GM23338 (cell line): ENCODE measurements at regions not wholly inside any gene's neighbourhood (a gene's known extent, or its start where the extent isn't known, plus 50 kb on each side); places are given as distances from the start of the nearest gene placed in this dataset.

Experiments used
- ATAC-seq: fragments of 200-7000 bp; cut with Tn5 transposase; 3 replicates; pipeline ENCODE4 v1.9.1; 2020
- DNase-seq: peaks from one replicate; pipeline ENCODE4 v3.0.0-alpha.2; 2015; ENCODE audit warnings: low spot score
- H2AFZ ChIP-seq: fragments of 200-600 bp; sonication (generic); 2 replicates; pipeline ENCODE4 v1.8.0; 2016; ENCODE audit warnings: antibody characterized with exemption, mild to moderate bottlenecking, moderate library complexity
- H3F3A ChIP-seq: fragments of 200-600 bp; sonication (generic); replicated peaks from 2 replicates; pipeline ENCODE4 v1.8.0; 2017; ENCODE audit warnings: antibody characterized with exemption, mixed run types, low read depth
- H3K27ac ChIP-seq: fragments of 200-600 bp; sonication (generic); 2 replicates; pipeline ENCODE4 v1.6.1; 2016; ENCODE audit warnings: low read depth
- H3K27me3 ChIP-seq: fragments of 200-600 bp; sonication (generic); 2 replicates; pipeline ENCODE4 v1.8.0; 2016; ENCODE audit warnings: mild to moderate bottlenecking, mixed run types, moderate library complexity; ENCODE audit not compliant: insufficient read depth
- H3K36me3 ChIP-seq: fragments of 200-600 bp; sonication (generic); 2 replicates; pipeline ENCODE4 v1.8.0; 2016; ENCODE audit warnings: mild to moderate bottlenecking; ENCODE audit not compliant: insufficient read depth
- H3K4me1 ChIP-seq: fragments of 200-600 bp; sonication (generic); 2 replicates; pipeline ENCODE4 v1.8.0; 2016; ENCODE audit warnings: mild to moderate bottlenecking, moderate library complexity; ENCODE audit not compliant: insufficient read depth
- H3K4me2 ChIP-seq: fragments of 200-600 bp; sonication (generic); 2 replicates; pipeline ENCODE4 v1.7.1; 2017; ENCODE audit warnings: mixed run types
- H3K4me3 ChIP-seq: fragments of 200-600 bp; sonication (generic); 2 replicates; pipeline ENCODE4 v1.6.1; 2016; ENCODE audit warnings: mixed run types
- H3K79me2 ChIP-seq: fragments of 200-600 bp; sonication (generic); replicated peaks from 2 replicates; pipeline ENCODE4 v1.8.0; 2017; ENCODE audit warnings: mild to moderate bottlenecking; ENCODE audit not compliant: insufficient read depth
- H3K9me2 ChIP-seq: fragments of 200-600 bp; sonication (generic); 2 replicates; pipeline ENCODE4 v1.8.0; 2017; ENCODE audit not compliant: insufficient read depth
- H4K20me1 ChIP-seq: fragments of 200-600 bp; sonication (generic); replicated peaks from 2 replicates; pipeline ENCODE4 v1.8.0; 2017; ENCODE audit warnings: mild to moderate bottlenecking; ENCODE audit not compliant: insufficient read depth
- H3K27ac Mint-ChIP-seq: 2 replicates; pipeline ENCODE4 v1.8.0; 2020; ENCODE audit warnings: inconsistent platforms, mild to moderate bottlenecking, moderate library complexity, mixed read lengths
- H3K27me3 Mint-ChIP-seq: 3 replicates; pipeline ENCODE4 v1.8.0; 2022; ENCODE audit warnings: low read depth, mild to moderate bottlenecking, moderate library complexity, mixed read lengths, inconsistent platforms; ENCODE audit not compliant: insufficient read depth, poor library complexity
- H3K36me3 Mint-ChIP-seq: 3 replicates; pipeline ENCODE4 v1.8.0; 2021; ENCODE audit warnings: low read depth, mild to moderate bottlenecking, inconsistent platforms, moderate library complexity, mixed read lengths
- H3K4me1 Mint-ChIP-seq: 3 replicates; pipeline ENCODE4 v1.8.0; 2020; ENCODE audit warnings: mild to moderate bottlenecking, inconsistent platforms, mixed read lengths
- H3K4me3 Mint-ChIP-seq: 3 replicates; pipeline ENCODE4 v1.8.0; 2021; ENCODE audit warnings: moderate library complexity, mild to moderate bottlenecking, inconsistent platforms, mixed read lengths
- H3K9me3 Mint-ChIP-seq: 3 replicates; pipeline ENCODE4 v1.8.0; 2020; ENCODE audit warnings: moderate library complexity, mild to moderate bottlenecking, inconsistent platforms, mixed read lengths
- CREB1 ChIP-seq: fragments of 250-450 bp; sonication (Bioruptor Pico); IDR thresholded peaks from 2 replicates; pipeline ENCODE4 v1.5.0; 2020; ENCODE audit warnings: low read depth, mild to moderate bottlenecking, moderate library complexity
- EZH2 ChIP-seq: fragments of 200-600 bp; sonication (generic); IDR thresholded peaks from one replicate; pipeline ENCODE4 v1.8.0; 2017; ENCODE audit warnings: antibody characterized with exemption, mild to moderate bottlenecking, low read depth; ENCODE audit not compliant: unreplicated experiment
- EZH2phosphoT487 ChIP-seq: fragments of 200-600 bp; sonication (generic); IDR thresholded peaks from one replicate; pipeline ENCODE4 v1.8.1; 2018; ENCODE audit warnings: antibody characterized with exemption; ENCODE audit not compliant: unreplicated experiment
- NANOG ChIP-seq: IDR thresholded peaks from 2 replicates; pipeline ENCODE4 v1.6.1; 2016; ENCODE audit warnings: antibody characterized with exemption, borderline replicate concordance
- POLR2AphosphoS5 ChIP-seq: IDR thresholded peaks from 2 replicates; pipeline ENCODE4 v1.6.1; 2016; ENCODE audit warnings: antibody characterized with exemption, low read depth
- REST ChIP-seq: IDR thresholded peaks from one replicate; pipeline ENCODE4 v1.6.1; 2018; ENCODE audit warnings: antibody characterized with exemption; ENCODE audit not compliant: unreplicated experiment
- STAT1 ChIP-seq: IDR thresholded peaks from one replicate; pipeline ENCODE4 v1.6.1; 2016; ENCODE audit warnings: antibody characterized with exemption; ENCODE audit not compliant: unreplicated experiment
- ZNF114 ChIP-seq: fragments of 250-450 bp; sonication (Bioruptor Pico); IDR thresholded peaks from 2 replicates; pipeline ENCODE4 v1.5.0; 2020; ENCODE audit warnings: mild to moderate bottlenecking, moderate library complexity
- ZNF331 ChIP-seq: fragments of 250-450 bp; sonication (Bioruptor Pico); IDR thresholded peaks from 2 replicates; pipeline ENCODE4 v1.5.0; 2020; ENCODE audit warnings: low read depth, mild to moderate bottlenecking, moderate library complexity
- TF ChIP-seq, protein P1 (sequence below): IDR thresholded peaks from 2 replicates; pipeline ENCODE4 v1.6.1; 2016; ENCODE audit warnings: antibody characterized with exemption
- TF ChIP-seq, protein P2 (sequence below), 2 experiments: fragments of 200-600 bp in 1 of 2; sonication (generic) in 1 of 2; conservative IDR thresholded peaks; 2 replicates each; pipeline versions ENCODE4 v1.5.1 to v1.6.1; 2016 to 2017; ENCODE audit warnings: antibody characterized with exemption in 2 of 2, low read depth in 2 of 2, mild to moderate bottlenecking in 2 of 2, moderate library complexity in 1 of 2

GRCh38 chr20:63071541-63072181 lies 64.9 kb upstream of the BHLHE23 start:
- Histone ChIP-seq H3K4me3 (peak overlapping the region; percentile 53), H3K27me3 (peaks cover 29% of the 10 kb centered on the region), H2AFZ (no peak overlapping the region), H3K27ac (no peak overlapping the region), H3K4me2 (peak overlapping the region; percentile 83; the same call in 1 of the 2 replicates), H3K9me2 (no peaks in the 10 kb centered on the region), H3K36me3 (no peaks in the 10 kb centered on the region), H3K4me1 (peaks cover 8% of the 10 kb centered on the region; the same call in 1 of the 2 replicates), H3K79me2 (no peaks in the 10 kb centered on the region), H3F3A (no peaks in the 10 kb centered on the region), H4K20me1 (no peaks in the 10 kb centered on the region; the same call in 1 of the 2 replicates)
- DNase-seq (peak; percentile 84), ATAC-seq (peak; percentile 70)
- no peak overlapping the region for H3K27ac Mint-ChIP-seq
- peaks cover 33% of the 10 kb centered on the region for H3K27me3 Mint-ChIP-seq
- TF ChIP-seq REST, result peak; percentile 10
- no peak for TF ChIP-seq ZNF331 (CRISPR knock-in tag)
- H3K9me3 Mint-ChIP-seq, result peaks cover 4% of the 10 kb centered on the region; the same call in 1 of the 3 replicates
- peaks cover 8% of the 10 kb centered on the region for H3K4me1 Mint-ChIP-seq
- no peaks in the 10 kb centered on the region for H3K36me3 Mint-ChIP-seq
- H3K4me3 Mint-ChIP-seq, result peak overlapping the region; percentile 66

GRCh38 chr20:63070771-63071540 lies 64.2 kb upstream of the BHLHE23 start:
- ATAC-seq, result no peak
- Histone ChIP-seq H3K9me2 (no peaks in the 10 kb centered on the region), H3K27me3 (peaks cover 29% of the 10 kb centered on the region), H3K79me2 (no peaks in the 10 kb centered on the region), H3K4me3 (no peak overlapping the region), H3F3A (no peaks in the 10 kb centered on the region), H3K27ac (no peak overlapping the region), H2AFZ (no peak overlapping the region), H3K36me3 (no peaks in the 10 kb centered on the region), H3K4me2 (no peak overlapping the region), H4K20me1 (no peaks in the 10 kb centered on the region; the same call in 1 of the 2 replicates), H3K4me1 (peaks cover 8% of the 10 kb centered on the region; the same call in 1 of the 2 replicates)
- peaks cover 33% of the 10 kb centered on the region for H3K27me3 Mint-ChIP-seq
- H3K9me3 Mint-ChIP-seq, result no peaks in the 10 kb centered on the region
- no peak for DNase-seq
- no peak overlapping the region for H3K27ac Mint-ChIP-seq
- H3K4me3 Mint-ChIP-seq, result peak overlapping the region; percentile 7; the same call in 1 of the 3 replicates
- peaks cover 8% of the 10 kb centered on the region for H3K4me1 Mint-ChIP-seq
- no peaks in the 10 kb centered on the region for H3K36me3 Mint-ChIP-seq
- no peak for TF ChIP-seq EZH2
- TF ChIP-seq CREB1 (CRISPR knock-in tag), result no peak
- no peak for TF ChIP-seq EZH2phosphoT487
- TF ChIP-seq ZNF114 (CRISPR knock-in tag), result no peak
- TF ChIP-seq, protein P1, sequence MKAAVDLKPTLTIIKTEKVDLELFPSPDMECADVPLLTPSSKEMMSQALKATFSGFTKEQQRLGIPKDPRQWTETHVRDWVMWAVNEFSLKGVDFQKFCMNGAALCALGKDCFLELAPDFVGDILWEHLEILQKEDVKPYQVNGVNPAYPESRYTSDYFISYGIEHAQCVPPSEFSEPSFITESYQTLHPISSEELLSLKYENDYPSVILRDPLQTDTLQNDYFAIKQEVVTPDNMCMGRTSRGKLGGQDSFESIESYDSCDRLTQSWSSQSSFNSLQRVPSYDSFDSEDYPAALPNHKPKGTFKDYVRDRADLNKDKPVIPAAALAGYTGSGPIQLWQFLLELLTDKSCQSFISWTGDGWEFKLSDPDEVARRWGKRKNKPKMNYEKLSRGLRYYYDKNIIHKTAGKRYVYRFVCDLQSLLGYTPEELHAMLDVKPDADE, result no peak
- TF ChIP-seq STAT1, result no peak
- TF ChIP-seq POLR2AphosphoS5, result no peak
- no peak for TF ChIP-seq REST
- TF ChIP-seq NANOG, result no peak
- TF ChIP-seq, protein P2, sequence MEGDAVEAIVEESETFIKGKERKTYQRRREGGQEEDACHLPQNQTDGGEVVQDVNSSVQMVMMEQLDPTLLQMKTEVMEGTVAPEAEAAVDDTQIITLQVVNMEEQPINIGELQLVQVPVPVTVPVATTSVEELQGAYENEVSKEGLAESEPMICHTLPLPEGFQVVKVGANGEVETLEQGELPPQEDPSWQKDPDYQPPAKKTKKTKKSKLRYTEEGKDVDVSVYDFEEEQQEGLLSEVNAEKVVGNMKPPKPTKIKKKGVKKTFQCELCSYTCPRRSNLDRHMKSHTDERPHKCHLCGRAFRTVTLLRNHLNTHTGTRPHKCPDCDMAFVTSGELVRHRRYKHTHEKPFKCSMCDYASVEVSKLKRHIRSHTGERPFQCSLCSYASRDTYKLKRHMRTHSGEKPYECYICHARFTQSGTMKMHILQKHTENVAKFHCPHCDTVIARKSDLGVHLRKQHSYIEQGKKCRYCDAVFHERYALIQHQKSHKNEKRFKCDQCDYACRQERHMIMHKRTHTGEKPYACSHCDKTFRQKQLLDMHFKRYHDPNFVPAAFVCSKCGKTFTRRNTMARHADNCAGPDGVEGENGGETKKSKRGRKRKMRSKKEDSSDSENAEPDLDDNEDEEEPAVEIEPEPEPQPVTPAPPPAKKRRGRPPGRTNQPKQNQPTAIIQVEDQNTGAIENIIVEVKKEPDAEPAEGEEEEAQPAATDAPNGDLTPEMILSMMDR (conservative IDR thresholded peaks at IDR 0.05; ENCODE audit: low read depth in 2 of 2), result no peak
- TF ChIP-seq ZNF331 (CRISPR knock-in tag), result no peak
